Mesendoderm (in vitro differentiated cells): ENCODE measurements at regions not wholly inside any gene's neighbourhood (a gene's known extent, or its start where the extent isn't known, plus 50 kb on each side); places are given as distances from the start of the nearest gene placed in this dataset.

Source experiments
- DNase-seq: peaks from one replicate; pipeline ENCODE4 v3.0.0; 2013
- H2AK5ac ChIP-seq: 2 replicates; pipeline ENCODE4 v1.6.1; 2013; ENCODE audit warnings: low read length, inconsistent platforms
- H2BK120ac ChIP-seq: 2 replicates; pipeline ENCODE4 v1.6.1; 2013; ENCODE audit warnings: low read depth, mild to moderate bottlenecking, low read length, moderate library complexity, mixed read lengths
- H2BK15ac ChIP-seq: replicated peaks from 2 replicates; pipeline ENCODE4 v1.6.1; 2013; ENCODE audit warnings: low read depth, mild to moderate bottlenecking, moderate library complexity
- H2BK5ac ChIP-seq: 2 replicates; pipeline ENCODE4 v1.6.1; 2013; ENCODE audit warnings: low read length, inconsistent platforms
- H3K18ac ChIP-seq: 2 replicates; pipeline ENCODE4 v1.6.1; 2013; ENCODE audit warnings: mild to moderate bottlenecking, low read length, mixed read lengths
- H3K23ac ChIP-seq: one replicate; pipeline ENCODE4 v1.6.1; 2013; ENCODE audit warnings: low read length
- H3K27ac ChIP-seq: 2 replicates; pipeline ENCODE4 v1.5.1; 2013; ENCODE audit warnings: low read depth, mild to moderate bottlenecking, inconsistent platforms, low read length, moderate library complexity
- H3K27me3 ChIP-seq: 2 replicates; pipeline ENCODE4 v1.6.1; 2013; ENCODE audit warnings: low read length, control low read depth, mild to moderate bottlenecking, inconsistent platforms; ENCODE audit not compliant: insufficient read depth, poor library complexity
- H3K36me3 ChIP-seq: 2 replicates; pipeline ENCODE4 v1.6.1; 2013; ENCODE audit warnings: low read length, inconsistent platforms; ENCODE audit not compliant: control insufficient read depth, insufficient read depth
- H3K4ac ChIP-seq: one replicate; pipeline ENCODE4 v1.6.1; 2013; ENCODE audit warnings: low read depth, mild to moderate bottlenecking, low read length, moderate library complexity
- H3K4me1 ChIP-seq: 2 replicates; pipeline ENCODE4 v1.6.1; 2013; ENCODE audit warnings: low read depth, low read length, inconsistent platforms; ENCODE audit not compliant: control insufficient read depth
- H3K4me2 ChIP-seq: 2 replicates; pipeline ENCODE4 v1.6.1; 2013; ENCODE audit warnings: low read length
- H3K4me3 ChIP-seq: 2 replicates; pipeline ENCODE4 v1.5.1; 2013; ENCODE audit warnings: mild to moderate bottlenecking, low read length
- H3K56ac ChIP-seq: one replicate; pipeline ENCODE4 v1.6.1; 2013; ENCODE audit warnings: low read length
- H3K79me1 ChIP-seq: 2 replicates; pipeline ENCODE4 v1.6.1; 2013; ENCODE audit warnings: low read length, inconsistent platforms
- H3K79me2 ChIP-seq: 2 replicates; pipeline ENCODE4 v1.6.1; 2013; ENCODE audit warnings: mild to moderate bottlenecking, low read length; ENCODE audit not compliant: control insufficient read depth, insufficient read depth
- H3K9ac ChIP-seq: 2 replicates; pipeline ENCODE4 v1.6.1; 2013; ENCODE audit warnings: low read length, inconsistent platforms
- H4K5ac ChIP-seq: one replicate; pipeline ENCODE4 v1.6.1; 2013; ENCODE audit warnings: low read length
- H4K8ac ChIP-seq: one replicate; pipeline ENCODE4 v1.6.1; 2013; ENCODE audit warnings: low read depth, mild to moderate bottlenecking, control low read depth, low read length, moderate library complexity
- WGBS: extraction: QIAGEN DNeasy Blood & Tissue Kit; methylation state at CpG from one replicate; pipeline ENCODE4 v1.1.7; 2013; ENCODE audit warnings: low lambda C conversion rate, missing lambda C conversion rate; ENCODE audit not compliant: insufficient coverage; ENCODE audit errors: extremely low coverage; 5-methylcytosine and 5-hydroxymethylcytosine counted together

- Histone ChIP-seq H3K9ac (no peak overlapping the region), H3K27ac (no peak overlapping the region), H3K23ac (no peak overlapping the region), H3K4me3 (no peak overlapping the region), H2BK15ac (no peak overlapping the region), H3K79me1 (no peaks in the 10 kb centered on the region), H3K79me2 (no peaks in the 10 kb centered on the region), H4K5ac (no peak overlapping the region), H2BK120ac (no peak overlapping the region), H4K8ac (no peak overlapping the region), H2AK5ac (no peak overlapping the region), H3K56ac (no peak overlapping the region), H3K18ac (no peak overlapping the region), H3K36me3 (no peaks in the 10 kb centered on the region), H3K27me3 (no peaks in the 10 kb centered on the region), H3K4me1 (no peaks in the 10 kb centered on the region), H3K4ac (no peak overlapping the region), H2BK5ac (no peak overlapping the region), H3K4me2 (no peak overlapping the region)
- no peak for DNase-seq
- WGBS: no CpG with 5 or more reads among the region's 7 CpGs
Measured at GRCh38 chr6:163904186-163904585, 489.7 kb downstream of the QKI start.

GRCh38 chr6:163903541-163903940 lies 489.0 kb downstream of the QKI start:
- H3K4me3 ChIP-seq: no peak overlapping the region
- no CpG with 5 or more reads among the region's 8 CpGs for WGBS
- H3K4ac ChIP-seq: no peak overlapping the region
- H3K36me3 ChIP-seq: no peaks in the 10 kb centered on the region
- H3K23ac ChIP-seq: no peak overlapping the region
- H3K18ac ChIP-seq: no peak overlapping the region
- no peaks in the 10 kb centered on the region for H3K4me1 ChIP-seq
- no peak overlapping the region for H2BK120ac ChIP-seq
- H3K56ac ChIP-seq: no peak overlapping the region
- H2BK15ac ChIP-seq: no peak overlapping the region
- no peak overlapping the region for H3K27ac ChIP-seq
- H3K9ac ChIP-seq: no peak overlapping the region
- H3K27me3 ChIP-seq: no peaks in the 10 kb centered on the region
- H3K79me2 ChIP-seq: no peaks in the 10 kb centered on the region
- H2BK5ac ChIP-seq: no peak overlapping the region
- no peak overlapping the region for H2AK5ac ChIP-seq
- H4K8ac ChIP-seq: no peak overlapping the region
- H4K5ac ChIP-seq: no peak overlapping the region
- H3K79me1 ChIP-seq: no peaks in the 10 kb centered on the region
- no peak overlapping the region for H3K4me2 ChIP-seq
- DNase-seq: no peak

GRCh38 chr6:163902993-163903392 lies 488.5 kb downstream of the QKI start:
- no CpG with 5 or more reads among the region's 8 CpGs for WGBS
- Histone ChIP-seq H3K27ac (no peak overlapping the region), H2BK5ac (no peak overlapping the region)

GRCh38 chr6:163901681-163902080 lies 487.2 kb downstream of the QKI start:
- Histone ChIP-seq H3K27me3 (no peaks in the 10 kb centered on the region), H3K4ac (no peak overlapping the region), H3K79me1 (no peaks in the 10 kb centered on the region), H4K5ac (no peak overlapping the region), H3K4me3 (no peak overlapping the region), H2BK5ac (no peak overlapping the region), H3K27ac (no peak overlapping the region), H3K23ac (no peak overlapping the region), H3K4me1 (no peaks in the 10 kb centered on the region), H2BK120ac (no peak overlapping the region), H3K79me2 (no peaks in the 10 kb centered on the region), H3K18ac (no peak overlapping the region), H4K8ac (no peak overlapping the region), H2AK5ac (no peak overlapping the region), H2BK15ac (no peak overlapping the region), H3K4me2 (no peak overlapping the region), H3K56ac (no peak overlapping the region), H3K36me3 (no peaks in the 10 kb centered on the region), H3K9ac (no peak overlapping the region)
- no CpG with 5 or more reads among the region's 5 CpGs for WGBS
- no peak for DNase-seq

More at GRCh38 chr6:163902993-163903392, 488.5 kb downstream of the QKI start:
- H3K9ac ChIP-seq: no peak overlapping the region
- H2AK5ac ChIP-seq: no peak overlapping the region
- no peaks in the 10 kb centered on the region for H3K79me1 ChIP-seq
- no peak overlapping the region for H2BK15ac ChIP-seq
- no peak overlapping the region for H3K56ac ChIP-seq
- no peaks in the 10 kb centered on the region for H3K27me3 ChIP-seq
- H2BK120ac ChIP-seq: no peak overlapping the region
- H3K36me3 ChIP-seq: no peaks in the 10 kb centered on the region
- no peak overlapping the region for H4K5ac ChIP-seq
- H3K23ac ChIP-seq: no peak overlapping the region
- H3K4ac ChIP-seq: no peak overlapping the region
- no peaks in the 10 kb centered on the region for H3K79me2 ChIP-seq
- no peak overlapping the region for H3K4me3 ChIP-seq
- H3K18ac ChIP-seq: no peak overlapping the region
- no peak overlapping the region for H4K8ac ChIP-seq
- H3K4me2 ChIP-seq: no peak overlapping the region
- DNase-seq: no peak
- no peaks in the 10 kb centered on the region for H3K4me1 ChIP-seq

GRCh38 chr6:163900570-163900969 lies 486.1 kb downstream of the QKI start:
- H2BK5ac ChIP-seq: no peak overlapping the region
- H3K56ac ChIP-seq: no peak overlapping the region
- no peak overlapping the region for H3K23ac ChIP-seq
- no peak overlapping the region for H3K4me3 ChIP-seq
- H3K36me3 ChIP-seq: no peaks in the 10 kb centered on the region
- H3K27me3 ChIP-seq: no peaks in the 10 kb centered on the region
- WGBS: no CpG with 5 or more reads among the region's 4 CpGs
- H3K79me1 ChIP-seq: no peaks in the 10 kb centered on the region
- no peak overlapping the region for H2AK5ac ChIP-seq
- no peak overlapping the region for H2BK120ac ChIP-seq
- H3K4ac ChIP-seq: no peak overlapping the region
- no peak overlapping the region for H3K18ac ChIP-seq
- H4K8ac ChIP-seq: no peak overlapping the region
- no peaks in the 10 kb centered on the region for H3K4me1 ChIP-seq
- H3K9ac ChIP-seq: no peak overlapping the region
- H3K27ac ChIP-seq: no peak overlapping the region
- H2BK15ac ChIP-seq: no peak overlapping the region
- no peak overlapping the region for H4K5ac ChIP-seq
- DNase-seq: no peak
- H3K79me2 ChIP-seq: no peaks in the 10 kb centered on the region
- H3K4me2 ChIP-seq: no peak overlapping the region

- Histone ChIP-seq H4K8ac (no peak overlapping the region), H4K5ac (no peak overlapping the region), H3K9ac (no peak overlapping the region), H3K79me2 (no peaks in the 10 kb centered on the region), H3K36me3 (no peaks in the 10 kb centered on the region), H3K4me2 (no peak overlapping the region), H3K4me1 (no peaks in the 10 kb centered on the region), H3K56ac (no peak overlapping the region), H3K27me3 (no peaks in the 10 kb centered on the region), H2BK15ac (no peak overlapping the region), H2BK120ac (no peak overlapping the region), H3K23ac (no peak overlapping the region), H3K4ac (no peak overlapping the region), H3K18ac (no peak overlapping the region), H2AK5ac (no peak overlapping the region), H3K4me3 (no peak overlapping the region), H3K79me1 (no peaks in the 10 kb centered on the region), H2BK5ac (no peak overlapping the region), H3K27ac (no peak overlapping the region)
- DNase-seq: no peak
- no CpG with 5 or more reads among the region's 4 CpGs for WGBS
Measured at GRCh38 chr6:163897669-163898068, 483.2 kb downstream of the QKI start.
